Hematopoietic multipotent progenitor cell (in vitro differentiated cells): ENCODE measurements at regions not wholly inside any gene's neighbourhood (a gene's known extent, or its start where the extent isn't known, plus 50 kb on each side); places are given as distances from the start of the nearest gene placed in this dataset.

Experiments used
- DNase-seq, 3 donors: peaks; one replicate each; pipeline ENCODE4 v3.0.0-alpha.2; 2011 to 2015; ENCODE audit warnings: low read depth in 2 of 3, low spot score in 2 of 3

- DNase-seq = no peak
Measured at GRCh38 chr12:22979854-22980469, 355.0 kb downstream of the ETNK1 start.

- no peak for DNase-seq
Measured at GRCh38 chr12:22981711-22982110, 356.7 kb downstream of the ETNK1 start.

GRCh38 chr12:22982635-22983034 lies 357.7 kb downstream of the ETNK1 start:
- DNase-seq = no peak

GRCh38 chr12:22986997-22987396 lies 362.0 kb downstream of the ETNK1 start:
- DNase-seq = no peak

- DNase-seq = no peak
Measured at GRCh38 chr12:22990501-22990900, 365.5 kb downstream of the ETNK1 start.

- no peak for DNase-seq
Measured at GRCh38 chr12:22991250-22991844, 366.4 kb downstream of the ETNK1 start.

- no peak for DNase-seq
Measured at GRCh38 chr12:22993609-22994315, 368.8 kb downstream of the ETNK1 start.

GRCh38 chr12:22994316-22994675 lies 369.3 kb downstream of the ETNK1 start:
- no peak for DNase-seq

- DNase-seq = no peak
Measured at GRCh38 chr12:23001487-23001886, 376.5 kb downstream of the ETNK1 start.

GRCh38 chr12:23002381-23002780 lies 377.4 kb downstream of the ETNK1 start:
- no peak for DNase-seq

GRCh38 chr12:23004473-23005020 lies 379.6 kb downstream of the ETNK1 start:
- DNase-seq = no peak

GRCh38 chr12:23005387-23005786 lies 380.4 kb downstream of the ETNK1 start:
- DNase-seq = no peak

- DNase-seq = no peak
Measured at GRCh38 chr12:23006413-23006812, 381.4 kb downstream of the ETNK1 start.

GRCh38 chr12:23008623-23009022 lies 383.7 kb downstream of the ETNK1 start:
- DNase-seq = no peak

- no peak for DNase-seq
Measured at GRCh38 chr12:23014749-23015148, 389.8 kb downstream of the ETNK1 start.

- DNase-seq = no peak
Measured at GRCh38 chr12:23025372-23026016, 400.5 kb downstream of the ETNK1 start.

- DNase-seq = no peak
Measured at GRCh38 chr12:23028158-23028802, 403.3 kb downstream of the ETNK1 start.

- DNase-seq = no peak
Measured at GRCh38 chr12:23029185-23029584, 404.2 kb downstream of the ETNK1 start.

- DNase-seq = no peak
Measured at GRCh38 chr12:23039834-23040233, 414.9 kb downstream of the ETNK1 start.

GRCh38 chr12:23041774-23042173 lies 416.8 kb downstream of the ETNK1 start:
- no peak for DNase-seq

- DNase-seq = no peak
Measured at GRCh38 chr12:23043646-23044045, 418.7 kb downstream of the ETNK1 start.
